Skeletal muscle satellite cell (primary cell): ENCODE measurements at regions not wholly inside any gene's neighbourhood (a gene's known extent, or its start where the extent isn't known, plus 50 kb on each side); places are given as distances from the start of the nearest gene placed in this dataset.

Experiments
- H3K27me3 ChIP-seq: 2 replicates; pipeline ENCODE4 v1.7.0; 2013; ENCODE audit warnings: low read length; ENCODE audit not compliant: control insufficient read depth, insufficient read depth
- H3K36me3 ChIP-seq: 2 replicates; pipeline ENCODE4 v1.7.0; 2013; ENCODE audit warnings: mild to moderate bottlenecking, control low read depth, low read length; ENCODE audit not compliant: insufficient read depth
- H3K4me1 ChIP-seq: 2 replicates; pipeline ENCODE4 v1.7.0; 2013; ENCODE audit warnings: low read length; ENCODE audit not compliant: control insufficient read depth, insufficient read depth
- H3K4me2 ChIP-seq: 2 replicates; pipeline ENCODE4 v1.7.0; 2013; ENCODE audit warnings: mild to moderate bottlenecking, low read length
- H3K4me3 ChIP-seq: 2 replicates; pipeline ENCODE4 v1.7.0; 2013; ENCODE audit warnings: low read length
- H3K9ac ChIP-seq: 2 replicates; pipeline ENCODE4 v1.7.0; 2013; ENCODE audit warnings: mild to moderate bottlenecking, low read depth, low read length, moderate library complexity
- H3K9me3 ChIP-seq: replicated peaks from 2 replicates; pipeline ENCODE4 v1.7.0; 2013; ENCODE audit warnings: mild to moderate bottlenecking, control low read depth, low read length

GRCh38 chr11:11789735-11790369 lies 51.9 kb upstream of the USP47 start:
- Histone ChIP-seq H3K9me3 (no peaks in the 10 kb centered on the region), H3K4me1 (no peaks in the 10 kb centered on the region), H3K27me3 (peaks cover 12% of the 10 kb centered on the region), H3K4me3 (no peak overlapping the region), H3K9ac (no peak overlapping the region), H3K4me2 (no peak overlapping the region), H3K36me3 (no peaks in the 10 kb centered on the region)

GRCh38 chr11:11788063-11788710 lies 53.6 kb upstream of the USP47 start:
- Histone ChIP-seq H3K9ac (no peak overlapping the region), H3K4me3 (no peak overlapping the region), H3K27me3 (peaks cover 9% of the 10 kb centered on the region), H3K4me1 (no peaks in the 10 kb centered on the region), H3K36me3 (no peaks in the 10 kb centered on the region), H3K9me3 (no peaks in the 10 kb centered on the region), H3K4me2 (no peak overlapping the region)

GRCh38 chr11:11787305-11788062 lies 54.3 kb upstream of the USP47 start:
- H3K27me3 ChIP-seq, result peaks cover 10% of the 10 kb centered on the region
- H3K9ac ChIP-seq, result no peak overlapping the region
- no peak overlapping the region for H3K4me2 ChIP-seq
- H3K36me3 ChIP-seq, result no peaks in the 10 kb centered on the region
- H3K4me3 ChIP-seq, result no peak overlapping the region
- H3K4me1 ChIP-seq, result no peaks in the 10 kb centered on the region
- H3K9me3 ChIP-seq, result no peaks in the 10 kb centered on the region

- no peak overlapping the region for H3K4me3 ChIP-seq
- no peak overlapping the region for H3K4me2 ChIP-seq
- peaks cover 14% of the 10 kb centered on the region for H3K27me3 ChIP-seq
- no peak overlapping the region for H3K9ac ChIP-seq
- H3K4me1 ChIP-seq, result no peaks in the 10 kb centered on the region
- no peaks in the 10 kb centered on the region for H3K36me3 ChIP-seq
- H3K9me3 ChIP-seq, result no peaks in the 10 kb centered on the region
Observed at GRCh38 chr11:11786771-11787170, 55.0 kb upstream of the USP47 start.

- no peaks in the 10 kb centered on the region for H3K4me1 ChIP-seq
Observed at GRCh38 chr11:11786234-11786633, 55.5 kb upstream of the USP47 start.

GRCh38 chr11:11782532-11783110 lies 59.2 kb upstream of the USP47 start:
- Histone ChIP-seq H3K4me1 (no peaks in the 10 kb centered on the region), H3K4me2 (no peak overlapping the region), H3K36me3 (no peaks in the 10 kb centered on the region), H3K9ac (no peak overlapping the region), H3K27me3 (peaks cover 52% of the 10 kb centered on the region), H3K9me3 (no peaks in the 10 kb centered on the region), H3K4me3 (no peak overlapping the region)

More at GRCh38 chr11:11786234-11786633, 55.5 kb upstream of the USP47 start:
- H3K36me3 ChIP-seq, result no peaks in the 10 kb centered on the region
- no peaks in the 10 kb centered on the region for H3K9me3 ChIP-seq
- peaks cover 19% of the 10 kb centered on the region for H3K27me3 ChIP-seq
- H3K4me3 ChIP-seq, result no peak overlapping the region
- H3K4me2 ChIP-seq, result no peak overlapping the region
- no peak overlapping the region for H3K9ac ChIP-seq

GRCh38 chr11:11780858-11781257 lies 60.9 kb upstream of the USP47 start:
- no peak overlapping the region for H3K9ac ChIP-seq
- no peaks in the 10 kb centered on the region for H3K36me3 ChIP-seq
- H3K4me3 ChIP-seq, result no peak overlapping the region
- no peaks in the 10 kb centered on the region for H3K4me1 ChIP-seq
- H3K27me3 ChIP-seq, result peaks cover 69% of the 10 kb centered on the region
- no peaks in the 10 kb centered on the region for H3K9me3 ChIP-seq
- H3K4me2 ChIP-seq, result no peak overlapping the region

- Histone ChIP-seq H3K4me2 (no peak overlapping the region), H3K4me3 (no peak overlapping the region), H3K27me3 (peaks cover 77% of the 10 kb centered on the region), H3K36me3 (no peaks in the 10 kb centered on the region), H3K9me3 (no peaks in the 10 kb centered on the region), H3K4me1 (no peaks in the 10 kb centered on the region), H3K9ac (no peak overlapping the region)
Observed at GRCh38 chr11:11779975-11780374, 61.8 kb upstream of the USP47 start.

- Histone ChIP-seq H3K9ac (no peak overlapping the region), H3K9me3 (no peaks in the 10 kb centered on the region), H3K4me1 (no peaks in the 10 kb centered on the region), H3K36me3 (no peaks in the 10 kb centered on the region), H3K4me3 (no peak overlapping the region), H3K4me2 (no peak overlapping the region), H3K27me3 (peaks cover 88% of the 10 kb centered on the region)
Observed at GRCh38 chr11:11777897-11778296, 63.9 kb upstream of the USP47 start.

GRCh38 chr11:11776714-11777113 lies 65.1 kb upstream of the USP47 start:
- H3K4me2 ChIP-seq, result no peak overlapping the region
- no peak overlapping the region for H3K4me3 ChIP-seq
- H3K27me3 ChIP-seq, result peaks cover 91% of the 10 kb centered on the region
- no peaks in the 10 kb centered on the region for H3K36me3 ChIP-seq
- H3K9ac ChIP-seq, result no peak overlapping the region
- no peaks in the 10 kb centered on the region for H3K4me1 ChIP-seq
- H3K9me3 ChIP-seq, result no peaks in the 10 kb centered on the region

GRCh38 chr11:11774928-11775327 lies 66.8 kb upstream of the USP47 start:
- Histone ChIP-seq H3K36me3 (no peaks in the 10 kb centered on the region), H3K27me3 (peaks cover 90% of the 10 kb centered on the region), H3K4me1 (no peaks in the 10 kb centered on the region), H3K9me3 (no peaks in the 10 kb centered on the region), H3K4me2 (no peak overlapping the region), H3K4me3 (no peak overlapping the region), H3K9ac (no peak overlapping the region)
